ENCODE measurements at regions not wholly inside any gene's neighbourhood (a gene's known extent, or its start where the extent isn't known, plus 50 kb on each side); places are given as distances from the start of the nearest gene placed in this dataset.

GRCh38 chr5:98060148-98060547, 713.3 kb upstream of the RGMB start:
- TF ChIP-seq SUZ12 (IDR thresholded peaks at IDR 0.05): no peak
- TF ChIP-seq FOXM1 (IDR thresholded peaks at IDR 0.05; ENCODE audit: borderline replicate concordance): no peak
- no peak for TF ChIP-seq HDGF (IDR thresholded peaks at IDR 0.05; ENCODE audit: borderline replicate concordance)
- TF ChIP-seq FOXA1 (IDR thresholded peaks at IDR 0.05): no peak
